ENCODE measurements at regions not wholly inside any gene's neighbourhood (a gene's known extent, or its start where the extent isn't known, plus 50 kb on each side); places are given as distances from the start of the nearest gene placed in this dataset.

DNA sequence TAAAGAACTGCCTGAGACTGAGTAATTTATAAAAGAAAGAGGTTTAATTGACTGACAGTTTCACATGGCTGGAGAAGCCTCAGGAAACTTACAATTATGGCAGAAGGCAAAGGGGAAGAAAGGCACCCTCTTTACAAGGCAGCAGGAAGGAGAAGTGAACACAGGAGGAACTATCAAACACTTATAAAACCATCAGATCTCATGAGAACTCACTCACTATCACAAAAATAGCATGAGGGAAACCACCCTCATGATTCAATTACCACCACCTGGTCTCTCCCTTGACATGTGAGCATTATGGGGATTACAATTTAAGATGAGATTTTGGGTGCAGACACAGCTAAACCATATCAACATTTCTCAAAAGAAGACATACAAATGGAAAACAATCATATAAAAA, 266.3 kb downstream of the EPM2A start:
- Histone ChIP-seq H3K4me3 (no peak overlapping the region), H3K4me1 (no peaks in the 10 kb centered on the region), H3K27ac (no peak overlapping the region), H3K9me3 (no peaks in the 10 kb centered on the region), H3K36me3 (no peaks in the 10 kb centered on the region), H3K27me3 (no peaks in the 10 kb centered on the region)
- no peak for TF ChIP-seq POLR2A (IDR thresholded peaks at IDR 0.05)
- TF ChIP-seq, protein P1, sequence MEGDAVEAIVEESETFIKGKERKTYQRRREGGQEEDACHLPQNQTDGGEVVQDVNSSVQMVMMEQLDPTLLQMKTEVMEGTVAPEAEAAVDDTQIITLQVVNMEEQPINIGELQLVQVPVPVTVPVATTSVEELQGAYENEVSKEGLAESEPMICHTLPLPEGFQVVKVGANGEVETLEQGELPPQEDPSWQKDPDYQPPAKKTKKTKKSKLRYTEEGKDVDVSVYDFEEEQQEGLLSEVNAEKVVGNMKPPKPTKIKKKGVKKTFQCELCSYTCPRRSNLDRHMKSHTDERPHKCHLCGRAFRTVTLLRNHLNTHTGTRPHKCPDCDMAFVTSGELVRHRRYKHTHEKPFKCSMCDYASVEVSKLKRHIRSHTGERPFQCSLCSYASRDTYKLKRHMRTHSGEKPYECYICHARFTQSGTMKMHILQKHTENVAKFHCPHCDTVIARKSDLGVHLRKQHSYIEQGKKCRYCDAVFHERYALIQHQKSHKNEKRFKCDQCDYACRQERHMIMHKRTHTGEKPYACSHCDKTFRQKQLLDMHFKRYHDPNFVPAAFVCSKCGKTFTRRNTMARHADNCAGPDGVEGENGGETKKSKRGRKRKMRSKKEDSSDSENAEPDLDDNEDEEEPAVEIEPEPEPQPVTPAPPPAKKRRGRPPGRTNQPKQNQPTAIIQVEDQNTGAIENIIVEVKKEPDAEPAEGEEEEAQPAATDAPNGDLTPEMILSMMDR (IDR thresholded peaks at IDR 0.05) = no peak
- DNase-seq = no peak

DNA sequence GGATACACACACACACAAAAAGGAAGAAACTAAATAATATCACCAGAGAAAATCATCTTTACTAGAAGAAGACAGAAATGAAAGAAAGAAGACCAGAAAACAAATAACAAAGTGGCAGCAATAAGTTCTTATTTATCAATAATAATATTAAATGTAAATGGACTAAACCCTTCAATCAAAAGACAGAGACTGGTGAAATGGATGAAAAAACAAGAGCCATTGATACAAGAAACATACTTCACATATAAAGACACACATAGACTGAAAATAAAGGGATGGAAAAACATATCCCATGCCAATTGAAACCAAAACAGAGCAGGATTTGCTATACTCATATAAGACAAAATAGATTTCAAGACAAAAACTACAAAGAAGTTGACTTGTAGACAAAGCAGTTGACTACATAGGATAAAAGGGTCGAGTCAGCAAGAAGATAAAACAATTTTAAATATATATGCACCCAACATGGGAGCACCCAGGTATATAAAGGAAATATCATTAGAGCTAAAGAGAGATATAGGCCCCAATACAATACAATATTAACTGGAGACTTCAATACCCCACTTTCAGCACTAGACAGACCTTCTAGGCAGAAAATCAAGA, 259.4 kb downstream of the EPM2A start:
- H3K27me3 ChIP-seq = no peaks in the 10 kb centered on the region
- TF ChIP-seq, protein P1 (IDR thresholded peaks at IDR 0.05) = no peak
- no peak for TF ChIP-seq POLR2A (IDR thresholded peaks at IDR 0.05)
- no peak for DNase-seq
- no peaks in the 10 kb centered on the region for H3K36me3 ChIP-seq
- peaks cover 0 to 14% (median 0%) of the 10 kb centered on the region in 4 donors for H3K9me3 ChIP-seq
- H3K4me1 ChIP-seq = no peaks in the 10 kb centered on the region
- no peak overlapping the region for H3K27ac ChIP-seq
- no peak overlapping the region for H3K4me3 ChIP-seq

DNA sequence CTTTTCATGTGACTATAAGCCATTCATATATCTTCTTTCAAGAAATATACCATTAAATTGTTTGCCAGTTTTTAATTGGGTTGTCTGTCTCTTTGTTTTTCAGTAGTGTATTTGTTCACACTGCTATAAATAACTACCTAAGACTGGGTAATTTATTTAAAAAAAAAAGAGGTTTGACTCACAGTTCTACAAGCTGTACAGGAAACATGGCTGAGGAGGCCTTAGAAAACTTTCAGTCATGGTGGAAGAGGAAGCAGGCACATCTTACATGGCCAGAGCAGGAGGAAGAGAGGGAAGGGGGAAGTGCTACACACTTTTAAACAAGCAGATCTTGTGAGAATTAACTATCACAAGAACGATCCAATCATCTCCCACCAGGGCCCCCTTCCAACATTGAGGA, 255.3 kb downstream of the EPM2A start:
- Histone ChIP-seq H3K4me3 (no peak overlapping the region), H3K4me1 (no peaks in the 10 kb centered on the region), H3K27me3 (no peaks in the 10 kb centered on the region), H3K27ac (no peak overlapping the region), H3K9me3 (peaks cover 0 to 13% (median 0%) of the 10 kb centered on the region in 4 donors), H3K36me3 (no peaks in the 10 kb centered on the region)
- TF ChIP-seq POLR2A (IDR thresholded peaks at IDR 0.05) = no peak
- TF ChIP-seq, protein P1 (IDR thresholded peaks at IDR 0.05) = no peak
- DNase-seq = no peak

DNA sequence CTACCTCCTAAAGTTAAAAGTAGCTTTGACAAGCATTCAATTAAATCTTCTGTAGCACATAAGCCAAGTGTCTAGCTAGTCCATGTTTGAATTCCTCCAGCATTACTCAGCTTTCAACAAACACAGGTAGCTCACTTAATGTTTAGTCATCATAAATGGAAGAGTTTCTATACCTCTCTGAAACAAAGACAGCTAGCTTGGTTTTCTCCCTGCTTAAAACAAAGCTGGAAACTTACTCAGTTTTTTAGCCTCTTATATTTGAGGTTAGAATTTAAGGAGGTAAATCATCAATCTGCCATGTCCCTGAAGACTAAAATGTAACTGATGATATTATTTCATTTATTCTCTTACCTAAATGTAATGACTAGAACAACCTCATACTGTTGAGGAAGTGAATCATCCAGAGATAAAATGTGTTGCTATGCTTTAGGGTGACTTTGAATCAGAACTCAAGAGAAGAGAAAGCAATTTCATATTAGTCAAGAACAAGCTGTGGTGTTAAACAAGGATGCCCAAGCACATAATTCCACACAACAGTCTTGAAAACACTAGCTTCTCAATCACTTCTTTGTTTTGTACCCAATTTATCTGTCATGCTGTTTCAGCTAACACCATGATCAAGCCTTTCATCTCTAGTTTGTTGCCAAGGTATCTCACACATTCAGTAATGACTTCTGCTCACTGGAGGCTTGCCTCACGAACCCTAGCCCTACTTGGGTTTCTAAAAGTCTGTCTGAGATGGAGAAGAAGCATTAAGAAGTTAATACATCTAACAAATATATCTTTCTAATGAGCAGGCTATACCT, 251.9 kb downstream of the EPM2A start:
- Histone ChIP-seq H3K36me3 (no peaks in the 10 kb centered on the region), H3K4me3 (no peak overlapping the region), H3K9me3 (peaks cover 0 to 2% (median 0%) of the 10 kb centered on the region in 4 donors), H3K4me1 (no peaks in the 10 kb centered on the region), H3K27ac (no peak overlapping the region), H3K27me3 (no peaks in the 10 kb centered on the region)
- DNase-seq = no peak
- no peak for TF ChIP-seq POLR2A (IDR thresholded peaks at IDR 0.05)
- TF ChIP-seq, protein P1 (IDR thresholded peaks at IDR 0.05) = no peak

DNA sequence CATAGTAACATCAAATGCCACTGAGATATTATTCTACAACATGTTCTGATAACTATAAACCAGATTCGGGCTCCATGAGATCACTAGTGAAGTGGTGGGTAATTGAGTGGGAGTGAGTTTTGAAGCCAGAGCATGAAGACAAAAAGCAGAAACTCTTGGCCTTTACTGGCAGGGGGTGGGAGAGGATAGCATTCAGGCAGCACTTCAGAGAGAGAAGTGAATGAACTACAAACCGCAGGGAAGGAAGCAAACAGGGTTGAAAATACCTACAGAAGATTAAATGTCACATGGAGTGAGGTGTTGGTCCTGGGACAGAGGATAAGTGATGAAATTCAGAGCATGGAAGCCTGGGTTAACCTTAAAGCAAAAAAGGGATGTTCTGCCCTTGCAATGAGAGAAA, 250.0 kb downstream of the EPM2A start:
- Histone ChIP-seq H3K4me1 (no peaks in the 10 kb centered on the region), H3K27me3 (no peaks in the 10 kb centered on the region), H3K27ac (no peak overlapping the region), H3K9me3 (no peaks in the 10 kb centered on the region), H3K4me3 (no peak overlapping the region), H3K36me3 (no peaks in the 10 kb centered on the region)
- no peak for DNase-seq
- no peak for TF ChIP-seq POLR2A (IDR thresholded peaks at IDR 0.05)
- TF ChIP-seq, protein P1 (IDR thresholded peaks at IDR 0.05) = no peak

Data from Peyer's patch (tissue), 4 donors.